ENCODE measurements at regions not wholly inside any gene's neighbourhood (a gene's known extent, or its start where the extent isn't known, plus 50 kb on each side); places are given as distances from the start of the nearest gene placed in this dataset.
A peak's percentile ranks its signal among the peaks of the same experiment; 100 is the strongest.

DNA sequence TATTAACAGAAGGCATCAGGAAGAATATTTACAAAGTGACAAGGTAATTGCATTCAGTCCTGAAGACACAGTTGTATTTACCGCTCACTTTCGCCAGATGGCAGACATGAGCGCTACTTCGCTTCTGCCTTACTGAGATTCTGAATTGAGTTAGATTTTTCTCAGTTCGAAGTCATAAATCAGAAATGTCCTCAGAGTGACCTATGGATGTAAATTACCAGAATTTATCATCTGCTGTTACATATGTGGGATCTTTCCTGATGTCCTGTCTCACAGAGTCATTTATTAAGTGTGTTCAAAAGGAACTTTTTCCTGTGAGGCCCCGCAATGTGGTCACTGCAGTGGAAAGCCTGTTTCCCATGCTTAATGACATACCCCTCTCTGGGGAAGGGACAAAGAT is 97.3 kb upstream of the DCLK2 start:
- intact Hi-C loops (cut with micrococcal nuclease; ENCODE audit: unreplicated experiment), result loop anchor here (1.0 to 5.0 kb wide), 2 partner anchors 262 to 886 kb away; no protein-coding TSS in a partner anchor
- H3K9me3 ChIP-seq (ENCODE audit: insufficient read depth, low read depth), result no peaks in the 10 kb centered on the region
- H3F3A ChIP-seq (ENCODE audit: insufficient read depth, low read depth), result no peaks in the 10 kb centered on the region
- H3K4me2 ChIP-seq, result no peak overlapping the region
- no peak overlapping the region for H3K27ac ChIP-seq
- POLR2A ChIA-PET (ENCODE audit: unreplicated experiment), result no interaction called here
- H2AFZ ChIP-seq, result no peak overlapping the region
- peak; percentile 40 to 41 for DNase-seq
- no TSS peak for BruUV-seq (replicated peaks)
- H3K27me3 ChIP-seq (ENCODE audit: insufficient read depth, low read depth), result no peaks in the 10 kb centered on the region
- H3K79me2 ChIP-seq (ENCODE audit: low read depth), result no peaks in the 10 kb centered on the region
- no peaks in the 10 kb centered on the region for H4K20me1 ChIP-seq (ENCODE audit: insufficient read depth)
- H3K4me1 ChIP-seq (replicated peaks; ENCODE audit: insufficient read depth), result no peaks in the 10 kb centered on the region
- TF ChIP-seq, protein P1, sequence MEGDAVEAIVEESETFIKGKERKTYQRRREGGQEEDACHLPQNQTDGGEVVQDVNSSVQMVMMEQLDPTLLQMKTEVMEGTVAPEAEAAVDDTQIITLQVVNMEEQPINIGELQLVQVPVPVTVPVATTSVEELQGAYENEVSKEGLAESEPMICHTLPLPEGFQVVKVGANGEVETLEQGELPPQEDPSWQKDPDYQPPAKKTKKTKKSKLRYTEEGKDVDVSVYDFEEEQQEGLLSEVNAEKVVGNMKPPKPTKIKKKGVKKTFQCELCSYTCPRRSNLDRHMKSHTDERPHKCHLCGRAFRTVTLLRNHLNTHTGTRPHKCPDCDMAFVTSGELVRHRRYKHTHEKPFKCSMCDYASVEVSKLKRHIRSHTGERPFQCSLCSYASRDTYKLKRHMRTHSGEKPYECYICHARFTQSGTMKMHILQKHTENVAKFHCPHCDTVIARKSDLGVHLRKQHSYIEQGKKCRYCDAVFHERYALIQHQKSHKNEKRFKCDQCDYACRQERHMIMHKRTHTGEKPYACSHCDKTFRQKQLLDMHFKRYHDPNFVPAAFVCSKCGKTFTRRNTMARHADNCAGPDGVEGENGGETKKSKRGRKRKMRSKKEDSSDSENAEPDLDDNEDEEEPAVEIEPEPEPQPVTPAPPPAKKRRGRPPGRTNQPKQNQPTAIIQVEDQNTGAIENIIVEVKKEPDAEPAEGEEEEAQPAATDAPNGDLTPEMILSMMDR (conservative IDR thresholded peaks at IDR 0.05), result peak; percentile 66
- TF ChIP-seq EZH2 (IDR thresholded peaks at IDR 0.05; ENCODE audit: low read depth), result no peak
- CTCF ChIA-PET, result no interaction called here
- no peak overlapping the region for H3K4me3 ChIP-seq
- H3K36me3 ChIP-seq (ENCODE audit: low read depth), result no peaks in the 10 kb centered on the region
- H3K9me2 ChIP-seq (ENCODE audit: insufficient read depth), result no peaks in the 10 kb centered on the region

- H3K27ac ChIP-seq, result no peak overlapping the region
- TF ChIP-seq EZH2 (IDR thresholded peaks at IDR 0.05; ENCODE audit: low read depth), result no peak
- TF ChIP-seq, protein P1 (conservative IDR thresholded peaks at IDR 0.05), result no peak
- no peaks in the 10 kb centered on the region for H3K9me3 ChIP-seq (ENCODE audit: insufficient read depth, low read depth)
- no peak for DNase-seq
- ChIA-PET POLR2A (ENCODE audit: unreplicated experiment) (no interaction called here), CTCF (no interaction called here)
- H3K36me3 ChIP-seq (ENCODE audit: low read depth), result no peaks in the 10 kb centered on the region
- no peaks in the 10 kb centered on the region for H4K20me1 ChIP-seq (ENCODE audit: insufficient read depth)
- intact Hi-C loops (cut with micrococcal nuclease; ENCODE audit: unreplicated experiment), result loop anchor here (5.0 kb wide), 1 partner anchor 884 kb away; no protein-coding TSS in a partner anchor
- H3K4me3 ChIP-seq, result no peak overlapping the region
- no peaks in the 10 kb centered on the region for H3F3A ChIP-seq (ENCODE audit: insufficient read depth, low read depth)
- no peaks in the 10 kb centered on the region for H3K4me1 ChIP-seq (replicated peaks; ENCODE audit: insufficient read depth)
- no peaks in the 10 kb centered on the region for H3K79me2 ChIP-seq (ENCODE audit: low read depth)
- no TSS peak for BruUV-seq (replicated peaks)
- no peak overlapping the region for H2AFZ ChIP-seq
- no peaks in the 10 kb centered on the region for H3K27me3 ChIP-seq (ENCODE audit: insufficient read depth, low read depth)
- H3K9me2 ChIP-seq (ENCODE audit: insufficient read depth), result no peaks in the 10 kb centered on the region
- H3K4me2 ChIP-seq, result no peak overlapping the region
These were observed 94.8 kb upstream of the DCLK2 start for GRCh38 chr4:149983401-149983800.

GRCh38 chr4:149983931-149984330 is 94.3 kb upstream of the DCLK2 start:
- Histone ChIP-seq H3K9me2 (ENCODE audit: insufficient read depth) (no peaks in the 10 kb centered on the region), H3K79me2 (ENCODE audit: low read depth) (no peaks in the 10 kb centered on the region), H4K20me1 (ENCODE audit: insufficient read depth) (no peaks in the 10 kb centered on the region), H3K4me3 (no peak overlapping the region), H2AFZ (no peak overlapping the region), H3K4me1 (replicated peaks; ENCODE audit: insufficient read depth) (no peaks in the 10 kb centered on the region), H3K4me2 (no peak overlapping the region), H3K27me3 (ENCODE audit: insufficient read depth, low read depth) (no peaks in the 10 kb centered on the region), H3F3A (ENCODE audit: insufficient read depth, low read depth) (no peaks in the 10 kb centered on the region), H3K27ac (no peak overlapping the region), H3K36me3 (ENCODE audit: low read depth) (no peaks in the 10 kb centered on the region), H3K9me3 (ENCODE audit: insufficient read depth, low read depth) (no peaks in the 10 kb centered on the region)
- ChIA-PET CTCF (no interaction called here), POLR2A (ENCODE audit: unreplicated experiment) (no interaction called here)
- TF ChIP-seq, protein P1 (conservative IDR thresholded peaks at IDR 0.05), result no peak
- TF ChIP-seq EZH2 (IDR thresholded peaks at IDR 0.05; ENCODE audit: low read depth), result no peak
- no peak for DNase-seq
- intact Hi-C loops (cut with micrococcal nuclease; ENCODE audit: unreplicated experiment), result loop anchor here (5.0 kb wide), 1 partner anchor 883 kb away; no protein-coding TSS in a partner anchor
- no TSS peak for BruUV-seq (replicated peaks)
